Activated T-helper 1 cell treated with anti-CD3 and anti-CD28 coated beads, Interleukin-2, amount 50 U/mL, for 16 hours (primary cell): ENCODE measurements at regions not wholly inside any gene's neighbourhood (a gene's known extent, or its start where the extent isn't known, plus 50 kb on each side); places are given as distances from the start of the nearest gene placed in this dataset.
"Not testable (repeated sequence)": the region's sequence is repeated elsewhere in the genome, so short reads cannot be mapped to it uniquely, and the experiment has no call there.

Experiments
- DNase-seq, 2 donors: peaks; one replicate each; pipeline ENCODE4 v3.0.0-alpha.2; 2020; ENCODE audit warnings: low read depth in 1 of 2, low spot score in 1 of 2

GRCh38 chr22:25451480-25452114 lies 112.9 kb upstream of the GRK3 start:
- DNase-seq: no peak

- DNase-seq: no peak
These were observed 112.3 kb upstream of the GRK3 start for GRCh38 chr22:25452116-25452700.

GRCh38 chr22:25453058-25453457 lies 111.4 kb upstream of the GRK3 start:
- no peak for DNase-seq

GRCh38 chr22:25453557-25453956 lies 110.9 kb upstream of the GRK3 start:
- no peak for DNase-seq

- DNase-seq: not testable (repeated sequence)
These were observed 108.0 kb upstream of the GRK3 start for GRCh38 chr22:25456300-25457043.

GRCh38 chr22:25458631-25459030 lies 105.8 kb upstream of the GRK3 start:
- not testable (repeated sequence) for DNase-seq

- DNase-seq: not testable (repeated sequence)
These were observed 103.8 kb upstream of the GRK3 start for GRCh38 chr22:25460682-25461081.

GRCh38 chr22:25461301-25461700 lies 103.2 kb upstream of the GRK3 start:
- DNase-seq: no peak

- peak; percentile 45 to 51 for DNase-seq
These were observed 101.8 kb upstream of the GRK3 start for GRCh38 chr22:25462474-25463346.

GRCh38 chr22:25463347-25463628 lies 101.2 kb upstream of the GRK3 start:
- not testable (repeated sequence) for DNase-seq

- DNase-seq: not testable (repeated sequence)
These were observed 100.1 kb upstream of the GRK3 start for GRCh38 chr22:25464326-25464725.

- no peak for DNase-seq
These were observed 98.5 kb upstream of the GRK3 start for GRCh38 chr22:25465949-25466348.

- no peak for DNase-seq
These were observed 92.1 kb upstream of the GRK3 start for GRCh38 chr22:25472382-25472781.

GRCh38 chr22:25475257-25476022 lies 89.0 kb upstream of the GRK3 start:
- no peak for DNase-seq

GRCh38 chr22:25477358-25477757 lies 87.1 kb upstream of the GRK3 start:
- no peak for DNase-seq

- DNase-seq: no peak
These were observed 86.4 kb upstream of the GRK3 start for GRCh38 chr22:25478111-25478510.

- no peak for DNase-seq
These were observed 85.9 kb upstream of the GRK3 start for GRCh38 chr22:25478528-25478927.

- DNase-seq: not testable (repeated sequence)
These were observed 83.6 kb upstream of the GRK3 start for GRCh38 chr22:25480868-25481267.

GRCh38 chr22:25482091-25482760 lies 82.2 kb upstream of the GRK3 start:
- no peak for DNase-seq

GRCh38 chr22:25482868-25483639 lies 81.4 kb upstream of the GRK3 start:
- DNase-seq: no peak
